ENCODE measurements at regions not wholly inside any gene's neighbourhood (a gene's known extent, or its start where the extent isn't known, plus 50 kb on each side); places are given as distances from the start of the nearest gene placed in this dataset.

DNA sequence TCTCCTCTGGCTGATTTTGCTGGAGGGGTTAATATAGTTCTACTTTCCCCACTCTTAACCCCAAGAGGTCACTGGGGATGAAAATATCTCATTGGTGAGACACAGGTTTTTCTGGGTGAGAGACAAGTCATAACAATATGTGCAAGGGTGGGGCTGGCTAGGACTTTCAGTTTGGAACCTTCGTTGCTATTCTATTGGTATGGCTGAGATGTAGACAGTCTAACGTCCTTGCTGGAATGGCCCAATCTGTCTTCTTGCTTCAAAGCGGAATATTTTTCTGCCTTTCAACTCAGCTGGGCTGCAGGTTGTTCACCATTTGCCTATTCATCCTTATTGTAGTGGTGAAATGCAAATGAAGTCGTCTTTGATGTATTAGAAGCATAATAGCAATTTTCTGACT, 267.3 kb upstream of the MKI67 start:
- H3K27me3 ChIP-seq (ENCODE audit: control insufficient read depth, insufficient read depth, low read length): no peaks in the 10 kb centered on the region
- no peaks in the 10 kb centered on the region for H3K9me3 ChIP-seq (ENCODE audit: control insufficient read depth, insufficient read depth, low read depth, low read length)
- H3K27ac ChIP-seq (ENCODE audit: low read depth, low read length): no peak overlapping the region
- H3K36me3 ChIP-seq (ENCODE audit: control insufficient read depth, insufficient read depth, low read length): no peaks in the 10 kb centered on the region
- no peak overlapping the region for H3K4me3 ChIP-seq (ENCODE audit: low read depth, low read length)
- H3K9ac ChIP-seq (ENCODE audit: low read length): no peak overlapping the region
- no peaks in the 10 kb centered on the region for H3K4me1 ChIP-seq (ENCODE audit: control insufficient read depth, insufficient read depth, low read length)

DNA sequence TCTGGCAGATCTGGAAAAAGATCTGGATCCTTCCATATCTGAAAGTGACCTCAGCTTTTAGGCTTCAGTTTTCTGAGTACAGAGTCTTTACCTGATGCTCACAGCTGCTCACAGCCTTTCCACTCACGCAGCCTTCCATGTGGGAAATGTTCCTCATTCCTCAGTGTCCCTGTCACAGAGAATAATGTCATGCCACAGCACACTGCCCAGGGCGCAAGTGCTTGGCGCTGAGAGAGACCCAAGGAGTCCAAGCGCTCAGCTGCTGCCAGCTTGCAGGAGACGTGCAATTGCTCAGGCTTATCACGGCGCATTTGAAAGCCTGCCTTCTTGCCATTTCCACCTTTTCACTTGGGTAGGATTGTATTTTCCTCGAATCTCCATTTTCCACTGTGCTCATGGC, 271.9 kb upstream of the MKI67 start:
- H3K9ac ChIP-seq (ENCODE audit: low read length): no peak overlapping the region
- H3K27me3 ChIP-seq (ENCODE audit: control insufficient read depth, insufficient read depth, low read length): no peaks in the 10 kb centered on the region
- peaks cover 15% of the 10 kb centered on the region for H3K9me3 ChIP-seq (ENCODE audit: control insufficient read depth, insufficient read depth, low read depth, low read length)
- H3K36me3 ChIP-seq (ENCODE audit: control insufficient read depth, insufficient read depth, low read length): no peaks in the 10 kb centered on the region
- no peak overlapping the region for H3K4me3 ChIP-seq (ENCODE audit: low read depth, low read length)
- H3K27ac ChIP-seq (ENCODE audit: low read depth, low read length): no peak overlapping the region
- H3K4me1 ChIP-seq (ENCODE audit: control insufficient read depth, insufficient read depth, low read length): no peaks in the 10 kb centered on the region

DNA sequence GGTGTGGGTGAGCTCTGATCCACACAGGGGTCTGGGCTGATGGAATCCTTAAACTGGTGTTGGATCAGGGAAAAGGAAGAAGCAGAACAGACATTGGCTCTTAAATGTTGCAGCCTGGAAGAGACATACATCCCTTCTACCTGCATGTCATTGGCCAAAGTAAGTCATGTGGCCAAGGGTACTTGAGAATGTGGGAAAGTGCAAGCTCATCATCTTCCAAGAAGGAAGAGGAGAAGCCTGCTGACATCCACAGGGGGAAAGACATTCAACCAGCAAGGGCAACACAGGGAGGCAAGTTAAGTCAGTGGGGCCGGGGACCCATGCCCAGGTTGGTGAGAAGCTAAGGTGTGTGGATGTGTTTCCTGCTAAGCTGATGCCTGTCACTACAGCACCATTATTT, 272.8 kb upstream of the MKI67 start:
- H3K9ac ChIP-seq (ENCODE audit: low read length): no peak overlapping the region
- H3K27me3 ChIP-seq (ENCODE audit: control insufficient read depth, insufficient read depth, low read length): no peaks in the 10 kb centered on the region
- H3K4me3 ChIP-seq (ENCODE audit: low read depth, low read length): no peak overlapping the region
- no peaks in the 10 kb centered on the region for H3K36me3 ChIP-seq (ENCODE audit: control insufficient read depth, insufficient read depth, low read length)
- H3K9me3 ChIP-seq (ENCODE audit: control insufficient read depth, insufficient read depth, low read depth, low read length): peaks cover 15% of the 10 kb centered on the region
- H3K4me1 ChIP-seq (ENCODE audit: control insufficient read depth, insufficient read depth, low read length): no peaks in the 10 kb centered on the region
- H3K27ac ChIP-seq (ENCODE audit: low read depth, low read length): no peak overlapping the region

DNA sequence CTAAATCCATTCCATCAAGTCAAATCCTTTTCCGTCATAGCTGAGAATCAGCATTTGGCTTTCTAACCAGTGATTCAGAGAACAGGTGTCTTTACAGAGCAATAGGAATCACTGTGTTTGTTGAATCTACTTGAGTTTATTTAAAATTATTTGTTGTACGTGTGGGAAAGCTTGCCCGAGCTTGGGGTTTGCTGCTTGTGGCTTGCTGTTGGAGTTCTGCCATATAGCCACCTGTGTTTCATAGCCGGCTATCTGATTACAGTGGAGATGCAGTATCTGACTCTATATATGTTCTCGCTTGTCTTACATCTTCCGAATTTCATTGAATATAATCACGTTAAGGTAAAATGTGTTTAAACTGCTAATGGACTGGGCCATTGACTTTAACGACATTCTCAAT, 274.3 kb upstream of the MKI67 start:
- no peaks in the 10 kb centered on the region for H3K27me3 ChIP-seq (ENCODE audit: control insufficient read depth, insufficient read depth, low read length)
- no peak overlapping the region for H3K27ac ChIP-seq (ENCODE audit: low read depth, low read length)
- no peaks in the 10 kb centered on the region for H3K4me1 ChIP-seq (ENCODE audit: control insufficient read depth, insufficient read depth, low read length)
- no peaks in the 10 kb centered on the region for H3K36me3 ChIP-seq (ENCODE audit: control insufficient read depth, insufficient read depth, low read length)
- H3K9me3 ChIP-seq (ENCODE audit: control insufficient read depth, insufficient read depth, low read depth, low read length): peaks cover 15% of the 10 kb centered on the region
- H3K4me3 ChIP-seq (ENCODE audit: low read depth, low read length): no peak overlapping the region
- H3K9ac ChIP-seq (ENCODE audit: low read length): no peak overlapping the region

DNA sequence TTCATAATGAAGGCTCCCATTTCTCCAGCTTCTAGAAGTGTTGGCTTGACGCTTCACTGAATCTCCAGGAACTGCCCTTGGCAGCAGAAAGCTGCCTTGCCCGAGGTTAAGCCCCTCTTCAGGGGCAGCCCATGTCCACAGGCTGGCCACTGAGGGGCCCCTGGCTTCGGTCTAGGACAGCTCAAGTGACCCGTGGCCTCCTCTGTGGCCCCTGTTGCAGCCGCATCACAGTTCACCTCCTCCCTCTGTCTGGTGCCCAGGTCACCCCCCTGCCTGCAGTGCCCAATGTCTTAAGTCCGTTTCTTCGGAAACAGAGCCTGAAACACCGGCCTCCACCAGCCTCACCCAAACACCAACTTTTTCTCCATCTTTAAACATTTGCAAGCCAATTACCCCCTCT, 279.2 kb upstream of the MKI67 start:
- Histone ChIP-seq H3K27ac (ENCODE audit: low read depth, low read length) (no peak overlapping the region), H3K4me3 (ENCODE audit: low read depth, low read length) (no peak overlapping the region), H3K36me3 (ENCODE audit: control insufficient read depth, insufficient read depth, low read length) (no peaks in the 10 kb centered on the region), H3K27me3 (ENCODE audit: control insufficient read depth, insufficient read depth, low read length) (no peaks in the 10 kb centered on the region), H3K9ac (ENCODE audit: low read length) (no peak overlapping the region), H3K4me1 (ENCODE audit: control insufficient read depth, insufficient read depth, low read length) (no peaks in the 10 kb centered on the region), H3K9me3 (ENCODE audit: control insufficient read depth, insufficient read depth, low read depth, low read length) (peaks cover 13% of the 10 kb centered on the region)

DNA sequence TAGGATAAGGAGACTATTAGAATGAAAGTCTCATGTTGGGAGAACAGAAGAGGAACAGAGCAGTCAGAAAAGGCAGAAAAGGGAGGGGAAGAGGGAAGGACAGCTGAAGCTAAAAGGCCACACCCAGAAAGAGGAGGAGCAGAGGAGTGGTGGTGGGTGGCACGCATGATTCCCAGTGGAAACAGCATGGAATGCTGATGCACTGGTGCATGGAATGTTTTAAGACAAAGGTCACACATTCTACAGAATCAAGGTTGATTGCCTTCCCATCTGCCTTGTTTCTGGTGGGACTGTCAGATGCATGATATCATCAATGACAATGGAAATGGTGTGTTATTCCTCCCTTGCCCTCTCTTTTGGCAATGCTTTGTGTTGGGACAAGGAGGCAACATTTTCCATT, 285.4 kb upstream of the MKI67 start:
- 0 out of 2 replicates have a peak, but pooled peaks cover 4% of the 10 kb centered on the region for H3K9me3 ChIP-seq (ENCODE audit: control insufficient read depth, insufficient read depth, low read depth, low read length)
- no peak overlapping the region for H3K27ac ChIP-seq (ENCODE audit: low read depth, low read length)
- no peak overlapping the region for H3K9ac ChIP-seq (ENCODE audit: low read length)
- H3K27me3 ChIP-seq (ENCODE audit: control insufficient read depth, insufficient read depth, low read length): no peaks in the 10 kb centered on the region
- H3K4me3 ChIP-seq (ENCODE audit: low read depth, low read length): no peak overlapping the region
- H3K36me3 ChIP-seq (ENCODE audit: control insufficient read depth, insufficient read depth, low read length): no peaks in the 10 kb centered on the region
- no peaks in the 10 kb centered on the region for H3K4me1 ChIP-seq (ENCODE audit: control insufficient read depth, insufficient read depth, low read length)

DNA sequence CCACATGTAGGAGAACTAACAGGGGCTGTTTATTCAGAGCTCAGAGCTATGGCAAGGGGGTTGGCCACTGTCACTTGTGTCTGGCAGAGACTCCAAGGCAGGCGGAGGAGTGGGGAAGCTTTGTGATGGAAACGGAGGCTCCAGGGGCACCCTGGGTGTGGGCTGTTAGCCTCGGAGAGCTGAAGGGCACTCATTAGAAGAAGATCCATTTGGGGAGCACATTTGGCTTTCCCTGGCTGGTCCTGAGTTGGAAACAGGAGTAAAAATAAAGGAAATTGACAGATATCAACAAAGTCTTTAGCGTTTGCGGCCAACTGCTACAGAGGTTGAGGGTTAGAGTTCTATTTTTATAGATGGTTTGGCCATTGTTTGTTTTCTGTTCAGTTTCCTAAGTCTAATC, 288.3 kb upstream of the MKI67 start:
- Histone ChIP-seq H3K27me3 (ENCODE audit: control insufficient read depth, insufficient read depth, low read length) (no peaks in the 10 kb centered on the region), H3K4me3 (ENCODE audit: low read depth, low read length) (no peak overlapping the region), H3K9me3 (ENCODE audit: control insufficient read depth, insufficient read depth, low read depth, low read length) (0 out of 2 replicates have a peak, but pooled peaks cover 4% of the 10 kb centered on the region), H3K27ac (ENCODE audit: low read depth, low read length) (no peak overlapping the region), H3K36me3 (ENCODE audit: control insufficient read depth, insufficient read depth, low read length) (no peaks in the 10 kb centered on the region), H3K9ac (ENCODE audit: low read length) (no peak overlapping the region), H3K4me1 (ENCODE audit: control insufficient read depth, insufficient read depth, low read length) (no peaks in the 10 kb centered on the region)

DNA sequence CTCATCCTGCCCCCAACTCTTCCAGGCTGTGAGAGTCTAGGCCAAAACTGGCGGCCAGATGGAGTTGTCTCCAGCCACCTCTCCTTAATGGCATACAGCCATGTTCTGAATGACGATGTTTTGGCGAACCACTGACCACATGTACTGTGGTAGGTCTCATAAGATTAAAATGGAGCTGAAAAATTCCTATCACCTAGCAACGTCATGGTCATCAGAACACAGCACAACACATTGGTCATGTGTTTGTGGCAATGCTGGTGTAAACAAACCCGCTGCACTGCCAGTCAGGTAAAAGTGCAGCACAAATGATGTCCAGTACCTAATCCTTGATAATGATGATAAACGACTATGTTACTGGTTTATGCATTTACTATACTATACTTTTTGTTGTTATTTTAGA, 290.0 kb upstream of the MKI67 start:
- H3K9ac ChIP-seq (ENCODE audit: low read length): no peak overlapping the region
- H3K27ac ChIP-seq (ENCODE audit: low read depth, low read length): no peak overlapping the region
- H3K27me3 ChIP-seq (ENCODE audit: control insufficient read depth, insufficient read depth, low read length): no peaks in the 10 kb centered on the region
- H3K4me1 ChIP-seq (ENCODE audit: control insufficient read depth, insufficient read depth, low read length): no peaks in the 10 kb centered on the region
- 0 out of 2 replicates have a peak, but pooled peaks cover 4% of the 10 kb centered on the region for H3K9me3 ChIP-seq (ENCODE audit: control insufficient read depth, insufficient read depth, low read depth, low read length)
- H3K4me3 ChIP-seq (ENCODE audit: low read depth, low read length): no peak overlapping the region
- no peaks in the 10 kb centered on the region for H3K36me3 ChIP-seq (ENCODE audit: control insufficient read depth, insufficient read depth, low read length)

DNA sequence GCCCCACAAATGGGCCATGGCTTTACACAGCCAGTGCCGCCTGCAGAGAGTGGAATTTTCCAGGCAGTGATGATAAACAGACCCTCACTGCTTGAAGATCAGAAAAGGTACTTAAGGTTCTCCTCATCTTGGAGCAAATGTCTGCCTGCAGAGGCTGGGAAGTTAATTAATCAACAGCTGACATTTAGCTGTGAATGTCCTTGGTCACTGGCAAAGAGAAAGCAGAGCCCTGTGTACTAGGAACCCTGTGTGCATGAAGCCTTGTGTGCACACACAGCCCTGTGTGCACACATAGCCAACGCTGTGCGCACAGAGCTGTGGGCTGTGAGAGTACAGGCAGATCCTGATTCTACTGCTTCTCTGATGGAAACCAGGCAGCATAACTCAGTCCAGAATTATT, 291.6 kb upstream of the MKI67 start:
- Histone ChIP-seq H3K4me1 (ENCODE audit: control insufficient read depth, insufficient read depth, low read length) (no peaks in the 10 kb centered on the region), H3K27me3 (ENCODE audit: control insufficient read depth, insufficient read depth, low read length) (no peaks in the 10 kb centered on the region), H3K9me3 (ENCODE audit: control insufficient read depth, insufficient read depth, low read depth, low read length) (no peaks in the 10 kb centered on the region), H3K36me3 (ENCODE audit: control insufficient read depth, insufficient read depth, low read length) (no peaks in the 10 kb centered on the region), H3K4me3 (ENCODE audit: low read depth, low read length) (no peak overlapping the region), H3K27ac (ENCODE audit: low read depth, low read length) (no peak overlapping the region), H3K9ac (ENCODE audit: low read length) (no peak overlapping the region)

DNA sequence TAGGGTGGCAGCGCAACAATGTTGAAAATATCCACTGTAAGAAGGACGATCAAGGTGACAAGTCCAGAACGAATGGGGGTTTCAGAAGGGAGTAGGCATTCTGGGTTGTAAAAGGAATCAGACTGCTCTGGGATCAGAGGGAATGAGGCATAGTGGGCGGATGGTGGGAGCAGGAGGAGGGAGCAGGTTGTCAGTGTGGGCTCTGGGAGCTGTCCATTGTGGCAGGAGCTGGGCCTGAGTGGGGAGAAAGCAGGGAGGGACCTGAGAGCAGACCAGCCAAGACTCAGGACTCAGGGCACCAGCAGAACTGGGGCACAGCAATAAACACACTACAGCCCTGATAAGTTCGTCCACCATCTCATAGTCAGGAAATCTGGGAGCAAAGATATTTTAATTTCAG, 292.6 kb upstream of the MKI67 start:
- no peak overlapping the region for H3K27ac ChIP-seq (ENCODE audit: low read depth, low read length)
- H3K36me3 ChIP-seq (ENCODE audit: control insufficient read depth, insufficient read depth, low read length): no peaks in the 10 kb centered on the region
- H3K4me3 ChIP-seq (ENCODE audit: low read depth, low read length): no peak overlapping the region
- no peaks in the 10 kb centered on the region for H3K9me3 ChIP-seq (ENCODE audit: control insufficient read depth, insufficient read depth, low read depth, low read length)
- H3K9ac ChIP-seq (ENCODE audit: low read length): no peak overlapping the region
- H3K27me3 ChIP-seq (ENCODE audit: control insufficient read depth, insufficient read depth, low read length): no peaks in the 10 kb centered on the region
- H3K4me1 ChIP-seq (ENCODE audit: control insufficient read depth, insufficient read depth, low read length): no peaks in the 10 kb centered on the region

DNA sequence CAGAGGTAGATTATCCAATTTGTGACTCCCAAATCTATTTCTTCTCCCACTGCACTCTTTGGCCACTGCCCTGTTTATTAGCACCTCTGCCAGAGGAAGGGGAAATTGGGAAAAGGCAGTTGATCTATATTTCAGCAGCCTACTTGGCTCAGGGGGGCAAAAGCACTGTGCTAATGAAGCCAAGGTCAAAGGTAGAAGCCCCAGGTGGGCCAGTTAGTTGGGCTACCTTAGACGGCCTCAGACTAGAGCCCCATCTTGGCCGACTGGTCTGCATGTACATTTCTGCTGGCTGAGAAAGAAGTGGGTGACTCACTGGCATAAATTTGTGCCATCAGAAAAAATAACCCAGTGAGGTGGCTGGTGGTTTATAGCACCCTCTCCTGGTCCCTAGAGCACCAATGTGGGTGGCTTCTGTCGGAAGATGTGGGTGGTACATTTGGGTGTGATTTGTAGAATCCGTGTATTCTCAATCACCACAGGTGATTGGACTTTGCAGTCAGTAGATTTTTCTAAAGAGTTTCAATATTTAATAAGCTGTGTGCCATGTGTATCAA, 293.3 kb upstream of the MKI67 start:
- no peak overlapping the region for H3K4me3 ChIP-seq (ENCODE audit: low read depth, low read length)
- no peaks in the 10 kb centered on the region for H3K9me3 ChIP-seq (ENCODE audit: control insufficient read depth, insufficient read depth, low read depth, low read length)
- H3K4me1 ChIP-seq (ENCODE audit: control insufficient read depth, insufficient read depth, low read length): no peaks in the 10 kb centered on the region
- H3K36me3 ChIP-seq (ENCODE audit: control insufficient read depth, insufficient read depth, low read length): no peaks in the 10 kb centered on the region
- H3K27me3 ChIP-seq (ENCODE audit: control insufficient read depth, insufficient read depth, low read length): no peaks in the 10 kb centered on the region
- no peak overlapping the region for H3K27ac ChIP-seq (ENCODE audit: low read depth, low read length)
- no peak overlapping the region for H3K9ac ChIP-seq (ENCODE audit: low read length)

DNA sequence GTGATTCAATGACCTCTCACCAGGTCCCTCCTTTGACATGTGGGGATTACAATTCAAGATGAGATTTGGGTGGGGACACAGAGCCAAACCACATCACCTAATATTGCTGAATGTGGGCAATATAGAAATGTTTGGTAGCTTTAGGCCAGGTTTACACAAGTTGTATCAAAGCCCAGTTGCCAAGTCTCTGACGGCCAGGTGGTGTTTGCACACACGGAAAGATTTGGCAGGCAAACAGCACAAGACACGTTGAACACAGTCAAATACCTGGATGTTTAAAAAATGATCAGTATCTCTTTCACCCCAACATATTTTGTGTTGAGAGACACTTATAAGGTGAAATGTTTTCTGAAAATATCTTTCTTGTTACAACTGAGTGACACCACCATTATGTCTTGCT, 294.4 kb upstream of the MKI67 start:
- Histone ChIP-seq H3K4me3 (ENCODE audit: low read depth, low read length) (no peak overlapping the region), H3K27ac (ENCODE audit: low read depth, low read length) (no peak overlapping the region), H3K9me3 (ENCODE audit: control insufficient read depth, insufficient read depth, low read depth, low read length) (no peaks in the 10 kb centered on the region), H3K4me1 (ENCODE audit: control insufficient read depth, insufficient read depth, low read length) (no peaks in the 10 kb centered on the region), H3K9ac (ENCODE audit: low read length) (no peak overlapping the region), H3K27me3 (ENCODE audit: control insufficient read depth, insufficient read depth, low read length) (no peaks in the 10 kb centered on the region), H3K36me3 (ENCODE audit: control insufficient read depth, insufficient read depth, low read length) (no peaks in the 10 kb centered on the region)

Measured in HUES6 (cell line).